PC-9 (cell line): ENCODE measurements at regions not wholly inside any gene's neighbourhood (a gene's known extent, or its start where the extent isn't known, plus 50 kb on each side); places are given as distances from the start of the nearest gene placed in this dataset.
A peak's percentile ranks its signal among the peaks of the same experiment; 100 is the strongest.

Source experiments
- BruUV-seq: library from RNA; stranded (reverse); fragments of 400-500 nt; replicated peaks from 2 replicates; lab custom pipeline; 2021; lab: Mats Ljungman, UMichigan
- CTCF ChIA-PET: fragments of 300-600 bp; sonication (Branson Sonifier 250); formaldehyde crosslinking; loops from one replicate; lab custom pipeline; 2022; ENCODE audit warnings: antibody characterized with exemption; lab: Charles Lee
- POLR2A ChIA-PET: fragments of 300-600 bp; sonication (Branson Sonifier 250); formaldehyde crosslinking; loops from one replicate; lab custom pipeline; 2022; ENCODE audit warnings: antibody characterized with exemption; ENCODE audit not compliant: unreplicated experiment; lab: Charles Lee
- DNase-seq, 2 experiments: peaks; one replicate each; pipeline versions ENCODE4 v3.0.0 to v3.0.0-alpha.2; 2015 to 2022; ENCODE audit warnings: mixed read lengths in 1 of 2
- H2AFZ ChIP-seq: fragments of 200-600 bp; sonication (generic); 2 replicates; pipeline ENCODE4 v1.8.1; 2017; ENCODE audit warnings: antibody characterized with exemption
- H3F3A ChIP-seq: fragments of 200-600 bp; sonication (generic); 2 replicates; pipeline ENCODE4 v1.8.1; 2017; ENCODE audit warnings: antibody characterized with exemption, mild to moderate bottlenecking, low read depth; ENCODE audit not compliant: insufficient read depth
- H3K27ac ChIP-seq: fragments of 200-600 bp; sonication (generic); 2 replicates; pipeline ENCODE4 v1.6.1; 2016; ENCODE audit warnings: mixed run types
- H3K27me3 ChIP-seq: fragments of 200-600 bp; sonication (generic); 2 replicates; pipeline ENCODE4 v1.6.1; 2016; ENCODE audit warnings: low read depth, mixed run types; ENCODE audit not compliant: insufficient read depth
- H3K36me3 ChIP-seq: fragments of 200-600 bp; sonication (generic); 2 replicates; pipeline ENCODE4 v1.6.1; 2016; ENCODE audit warnings: low read depth, mixed run types
- H3K4me1 ChIP-seq: fragments of 200-600 bp; sonication (generic); replicated peaks from 2 replicates; pipeline ENCODE4 v1.6.1; 2016; ENCODE audit warnings: mixed run types; ENCODE audit not compliant: insufficient read depth
- H3K4me2 ChIP-seq: fragments of 200-600 bp; sonication (generic); 2 replicates; pipeline ENCODE4 v1.6.1; 2017; ENCODE audit warnings: mixed run types
- H3K4me3 ChIP-seq: fragments of 200-600 bp; sonication (generic); 2 replicates; pipeline ENCODE4 v1.6.1; 2016; ENCODE audit warnings: mixed run types
- H3K79me2 ChIP-seq: fragments of 200-600 bp; sonication (generic); 2 replicates; pipeline ENCODE4 v1.6.1; 2017; ENCODE audit warnings: low read depth, mixed run types
- H3K9me2 ChIP-seq: fragments of 200-600 bp; sonication (generic); 2 replicates; pipeline ENCODE4 v1.8.1; 2017; ENCODE audit warnings: mild to moderate bottlenecking; ENCODE audit not compliant: insufficient read depth
- H3K9me3 ChIP-seq: fragments of 200-600 bp; sonication (generic); 2 replicates; pipeline ENCODE4 v1.8.1; 2016; ENCODE audit warnings: low read depth; ENCODE audit not compliant: insufficient read depth
- H4K20me1 ChIP-seq: fragments of 200-600 bp; sonication (generic); 2 replicates; pipeline ENCODE4 v1.8.1; 2017; ENCODE audit not compliant: insufficient read depth
- EZH2 ChIP-seq: fragments of 200-600 bp; sonication (generic); IDR thresholded peaks from 2 replicates; pipeline ENCODE4 v1.8.0; 2017; ENCODE audit warnings: antibody characterized with exemption, low read depth
- intact Hi-C: fragments of 100-400 bp; cut with micrococcal nuclease; formaldehyde crosslinking; loops from one replicate; pipeline ENCODE4 v1.10.0; 2022; ENCODE audit not compliant: unreplicated experiment
- TF ChIP-seq, protein P1 (sequence below): fragments of 200-600 bp; sonication (generic); conservative IDR thresholded peaks from 2 replicates; pipeline ENCODE4 v1.6.1; 2017; ENCODE audit warnings: mixed run types, antibody characterized with exemption, mild to moderate bottlenecking, moderate library complexity

DNA sequence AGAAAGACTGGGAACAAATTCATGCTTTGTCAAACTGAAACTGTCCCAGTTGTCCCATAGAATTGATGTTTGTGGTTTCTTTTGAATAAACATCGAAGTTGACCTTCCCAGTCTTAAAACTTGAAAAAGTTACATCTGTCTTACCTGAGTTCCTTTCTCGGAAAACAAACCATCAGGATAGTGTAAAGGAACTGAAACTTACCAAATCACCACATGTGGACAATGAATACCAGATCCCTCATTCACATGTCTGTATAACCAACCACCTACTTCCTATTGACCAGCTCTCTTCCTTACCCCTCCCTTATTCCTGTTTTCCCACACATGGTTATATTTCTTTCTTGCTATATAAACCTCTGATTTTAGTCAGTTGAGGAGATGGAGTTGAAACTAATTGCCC, 791.7 kb upstream of the PCDH20 start:
- Histone ChIP-seq H3K27ac (no peak overlapping the region), H3K9me2 (no peaks in the 10 kb centered on the region), H3K4me1 (no peaks in the 10 kb centered on the region), H3K79me2 (no peaks in the 10 kb centered on the region), H3K4me3 (no peak overlapping the region), H3K27me3 (no peaks in the 10 kb centered on the region), H3K9me3 (no peaks in the 10 kb centered on the region), H3F3A (no peaks in the 10 kb centered on the region), H2AFZ (no peak overlapping the region), H3K4me2 (no peak overlapping the region), H3K36me3 (no peaks in the 10 kb centered on the region), H4K20me1 (no peaks in the 10 kb centered on the region)
- intact Hi-C loops, result no loop called here
- BruUV-seq, result no TSS peak
- no peak for DNase-seq
- TF ChIP-seq, protein P1, sequence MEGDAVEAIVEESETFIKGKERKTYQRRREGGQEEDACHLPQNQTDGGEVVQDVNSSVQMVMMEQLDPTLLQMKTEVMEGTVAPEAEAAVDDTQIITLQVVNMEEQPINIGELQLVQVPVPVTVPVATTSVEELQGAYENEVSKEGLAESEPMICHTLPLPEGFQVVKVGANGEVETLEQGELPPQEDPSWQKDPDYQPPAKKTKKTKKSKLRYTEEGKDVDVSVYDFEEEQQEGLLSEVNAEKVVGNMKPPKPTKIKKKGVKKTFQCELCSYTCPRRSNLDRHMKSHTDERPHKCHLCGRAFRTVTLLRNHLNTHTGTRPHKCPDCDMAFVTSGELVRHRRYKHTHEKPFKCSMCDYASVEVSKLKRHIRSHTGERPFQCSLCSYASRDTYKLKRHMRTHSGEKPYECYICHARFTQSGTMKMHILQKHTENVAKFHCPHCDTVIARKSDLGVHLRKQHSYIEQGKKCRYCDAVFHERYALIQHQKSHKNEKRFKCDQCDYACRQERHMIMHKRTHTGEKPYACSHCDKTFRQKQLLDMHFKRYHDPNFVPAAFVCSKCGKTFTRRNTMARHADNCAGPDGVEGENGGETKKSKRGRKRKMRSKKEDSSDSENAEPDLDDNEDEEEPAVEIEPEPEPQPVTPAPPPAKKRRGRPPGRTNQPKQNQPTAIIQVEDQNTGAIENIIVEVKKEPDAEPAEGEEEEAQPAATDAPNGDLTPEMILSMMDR, result no peak
- no peak for TF ChIP-seq EZH2
- ChIA-PET POLR2A (no interaction called here), CTCF (no interaction called here)

DNA sequence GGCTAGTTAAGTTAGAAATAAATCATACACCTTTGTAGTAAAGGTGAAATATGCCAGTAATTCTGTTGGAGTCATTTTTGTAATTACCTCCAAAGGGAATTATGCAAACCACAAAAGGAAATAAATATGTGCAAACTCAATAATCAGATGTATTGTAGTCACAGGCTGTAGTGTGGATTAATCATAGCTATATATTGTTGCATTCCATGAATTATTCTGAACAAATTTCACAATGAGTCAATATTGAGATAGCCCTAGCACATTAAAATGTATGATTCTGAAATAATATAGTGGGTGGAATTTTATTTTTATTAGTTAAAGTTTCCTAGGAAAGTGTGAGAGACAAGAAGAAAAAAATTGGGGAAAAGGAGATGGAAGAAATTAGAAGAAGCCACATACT, 790.5 kb upstream of the PCDH20 start:
- no peak overlapping the region for H2AFZ ChIP-seq
- no peak overlapping the region for H3K4me3 ChIP-seq
- no peaks in the 10 kb centered on the region for H4K20me1 ChIP-seq
- H3K79me2 ChIP-seq, result no peaks in the 10 kb centered on the region
- no peak for TF ChIP-seq EZH2
- TF ChIP-seq, protein P1, result no peak
- CTCF ChIA-PET, result no interaction called here
- no peaks in the 10 kb centered on the region for H3K9me2 ChIP-seq
- no peaks in the 10 kb centered on the region for H3K36me3 ChIP-seq
- no peaks in the 10 kb centered on the region for H3K27me3 ChIP-seq
- POLR2A ChIA-PET, result no interaction called here
- no peaks in the 10 kb centered on the region for H3K9me3 ChIP-seq
- no peak overlapping the region for H3K27ac ChIP-seq
- intact Hi-C loops, result no loop called here
- H3F3A ChIP-seq, result no peaks in the 10 kb centered on the region
- no peak for DNase-seq
- no peaks in the 10 kb centered on the region for H3K4me1 ChIP-seq
- no peak overlapping the region for H3K4me2 ChIP-seq
- BruUV-seq, result no TSS peak

DNA sequence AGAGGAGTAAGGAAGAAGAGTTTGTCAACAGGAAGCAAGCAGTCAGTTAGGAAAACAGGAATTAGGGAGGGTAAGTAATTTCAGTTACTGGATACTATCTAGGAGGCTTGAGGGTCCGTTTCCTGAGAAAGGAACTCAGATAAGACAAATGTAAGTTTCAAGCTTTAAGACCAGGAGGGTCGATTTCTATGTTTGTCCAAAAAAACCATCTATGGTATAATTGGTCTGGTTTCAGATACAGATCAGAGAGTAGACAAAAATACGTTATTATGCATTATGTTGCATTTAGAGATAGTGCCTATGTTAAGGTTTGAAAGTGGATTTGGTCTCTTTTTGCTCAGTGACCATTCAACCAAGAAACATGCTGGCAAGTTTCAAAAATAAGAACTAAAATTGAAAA, 789.6 kb upstream of the PCDH20 start:
- Histone ChIP-seq H3F3A (no peaks in the 10 kb centered on the region), H3K79me2 (no peaks in the 10 kb centered on the region), H3K27me3 (no peaks in the 10 kb centered on the region), H3K9me2 (no peaks in the 10 kb centered on the region), H3K27ac (no peak overlapping the region), H3K9me3 (no peaks in the 10 kb centered on the region), H3K4me2 (no peak overlapping the region), H3K4me3 (no peak overlapping the region), H4K20me1 (no peaks in the 10 kb centered on the region), H3K36me3 (no peaks in the 10 kb centered on the region), H2AFZ (0 out of 2 replicates have a peak overlapping the region, but pooled peaks have one; percentile 39), H3K4me1 (no peaks in the 10 kb centered on the region)
- ChIA-PET POLR2A (no interaction called here), CTCF (no interaction called here)
- TF ChIP-seq, protein P1, result no peak
- no peak for TF ChIP-seq EZH2
- no peak for DNase-seq
- intact Hi-C loops, result no loop called here
- no TSS peak for BruUV-seq
